ENCODE measurements at regions not wholly inside any gene's neighbourhood (a gene's known extent, or its start where the extent isn't known, plus 50 kb on each side); places are given as distances from the start of the nearest gene placed in this dataset.
"Not testable (repeated sequence)": the region's sequence is repeated elsewhere in the genome, so short reads cannot be mapped to it uniquely, and the experiment has no call there.

GRCh38 chr4:177242651-177243286 is 66.9 kb upstream of the NEIL3 start:
- DNase-seq (ENCODE audit: low read depth in 3 of 3): no peak

DNA sequence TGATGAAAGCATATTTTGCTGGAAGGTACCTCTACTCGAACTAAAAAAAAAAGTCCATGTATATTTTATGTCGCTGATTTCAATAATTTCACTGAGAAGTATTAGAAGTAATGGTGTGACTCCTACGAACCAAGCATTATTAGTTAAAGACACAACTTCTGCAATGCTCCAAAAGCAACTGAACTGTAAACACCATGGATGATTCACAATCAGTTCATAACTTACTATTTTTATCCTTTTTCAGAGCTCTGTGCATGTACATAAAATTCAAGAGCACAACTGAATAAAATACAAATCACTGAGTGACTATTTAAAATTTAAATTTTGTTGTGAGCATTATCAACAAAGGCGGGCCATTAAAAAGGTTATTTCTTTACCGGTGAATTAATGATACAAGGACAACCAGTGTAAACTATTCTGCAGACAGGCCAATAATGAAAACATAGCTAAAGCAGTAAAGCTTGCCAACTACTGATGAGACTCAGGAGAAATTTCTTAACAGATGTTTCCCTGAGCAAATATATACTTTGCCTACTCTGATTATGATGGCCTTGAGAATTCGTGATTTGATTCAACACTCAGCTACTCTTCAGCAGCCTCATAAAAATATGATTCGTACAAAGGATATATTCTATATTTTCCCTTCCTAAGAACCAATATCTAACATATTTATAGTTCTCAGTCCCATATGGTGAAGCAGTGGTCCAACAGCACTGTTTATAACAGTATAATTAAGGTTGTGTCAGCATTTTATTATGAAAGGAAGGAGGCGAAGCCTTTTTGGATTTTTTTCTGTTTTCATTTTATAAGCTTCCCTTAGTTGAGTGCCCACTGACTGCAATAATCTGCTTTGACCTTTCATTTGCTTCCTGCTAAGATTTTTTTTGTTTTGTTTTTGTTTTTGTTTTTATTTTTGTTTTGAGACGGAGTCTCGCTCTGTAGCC is 62.8 kb upstream of the NEIL3 start:
- DNase-seq (ENCODE audit: low read depth in 3 of 3): no peak

- peak; percentile 12 to 36 (median 15) for DNase-seq (ENCODE audit: low read depth in 3 of 3)
These were observed 59.5 kb upstream of the NEIL3 start for GRCh38 chr4:177250056-177250696.

DNA sequence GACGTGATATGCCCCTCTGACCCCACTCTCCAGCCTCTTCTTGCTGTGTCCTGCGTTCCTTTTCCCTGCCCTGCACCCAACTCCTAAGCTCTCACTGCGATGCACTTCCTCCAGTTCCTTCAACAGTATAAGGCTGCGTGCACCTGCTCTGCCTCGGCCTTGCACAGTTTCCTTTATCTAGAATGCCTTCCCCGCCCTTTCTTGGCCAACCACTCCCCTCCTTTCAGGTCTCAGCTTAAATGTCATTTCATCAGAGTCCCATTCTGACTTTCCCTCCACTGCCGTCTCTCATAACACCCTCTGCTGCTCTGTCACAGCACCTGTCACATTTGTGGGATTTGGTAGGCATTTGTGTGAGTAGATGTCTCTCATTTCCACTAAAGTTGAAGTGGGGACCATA is 58.4 kb upstream of the NEIL3 start:
- no peak for DNase-seq (ENCODE audit: low read depth in 3 of 3)

DNA sequence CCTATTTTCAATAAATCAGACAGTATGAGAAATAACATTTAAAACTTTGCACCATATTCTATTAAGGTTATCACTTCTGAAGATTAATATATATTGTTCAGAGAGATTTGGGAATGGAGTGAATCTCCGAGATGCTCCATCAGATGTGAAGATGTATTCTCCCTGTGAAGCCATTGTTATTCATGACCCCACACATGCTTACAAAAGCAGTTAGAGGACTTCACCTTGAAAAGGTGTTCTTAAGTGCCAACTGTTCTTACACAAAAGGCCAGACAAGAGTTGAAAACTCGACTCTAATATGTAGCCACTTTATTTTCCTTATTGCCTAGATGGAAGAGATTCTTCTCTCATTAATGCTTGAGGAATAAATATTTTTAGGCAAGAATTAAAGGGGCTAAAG is 54.3 kb upstream of the NEIL3 start:
- DNase-seq (ENCODE audit: low read depth in 3 of 3): no peak

- no peak for DNase-seq (ENCODE audit: low read depth in 3 of 3)
These were observed 52.7 kb upstream of the NEIL3 start for GRCh38 chr4:177256950-177257349.

DNA sequence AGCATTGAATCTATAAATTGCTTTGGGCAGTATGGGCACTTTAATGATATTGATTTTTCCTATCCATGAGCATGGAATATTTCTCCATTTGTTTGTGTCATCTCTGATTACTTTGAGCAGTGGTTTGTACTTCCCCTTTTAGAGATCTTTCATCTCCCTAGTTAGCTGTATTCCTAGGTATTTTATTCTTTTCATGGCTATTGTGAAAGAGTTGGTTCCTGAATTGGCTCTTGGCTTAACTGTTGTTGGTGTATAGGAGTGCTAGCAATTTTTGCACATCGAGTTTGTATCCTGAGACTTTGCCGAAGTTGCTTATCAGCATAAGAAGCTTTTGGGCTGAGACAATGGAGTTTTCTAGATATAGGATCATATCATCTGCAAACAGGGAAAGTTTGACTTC is 50.2 kb upstream of the NEIL3 start:
- not testable (repeated sequence) for DNase-seq (ENCODE audit: low read depth in 3 of 3)

All from stimulated activated CD4-positive, alpha-beta T cell treated with anti-CD3 and anti-CD28 coated beads, TNF-alpha, amount 100 ng/mL, for 4 hours (primary cell).